ENCODE measurements at regions not wholly inside any gene's neighbourhood (a gene's known extent, or its start where the extent isn't known, plus 50 kb on each side); places are given as distances from the start of the nearest gene placed in this dataset.
"Not testable (repeated sequence)": the region's sequence is repeated elsewhere in the genome, so short reads cannot be mapped to it uniquely, and the experiment has no call there.

GRCh38 chr12:90569685-90570084 is 385.3 kb downstream of the CCER1 start:
- H3K9ac ChIP-seq (ENCODE audit: low read length) = no peak overlapping the region

DNA sequence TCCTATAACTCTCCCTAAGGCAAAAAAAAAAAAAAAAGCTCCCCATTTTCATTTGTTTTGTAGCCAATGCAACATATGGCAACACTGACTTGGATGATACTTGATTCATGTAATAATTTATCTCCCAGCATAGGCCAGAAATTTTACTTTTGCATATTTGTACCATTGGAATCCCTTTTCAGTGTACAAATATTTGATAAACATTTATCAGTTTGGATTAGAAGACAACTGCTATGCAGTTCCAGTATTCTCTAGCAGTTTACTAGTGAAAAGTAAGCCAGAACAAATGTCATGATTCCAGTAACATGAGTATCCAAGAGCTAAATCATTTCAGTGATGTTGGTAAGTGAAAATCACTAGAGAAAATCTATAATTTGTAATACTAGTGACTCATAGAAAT is 392.3 kb downstream of the CCER1 start:
- no peak overlapping the region for H3K9ac ChIP-seq (ENCODE audit: low read length)
- H3K36me3 ChIP-seq (ENCODE audit: control insufficient read depth, insufficient read depth, low read length) = no peaks in the 10 kb centered on the region
- no peaks in the 10 kb centered on the region for H3K4me1 ChIP-seq (ENCODE audit: control insufficient read depth, insufficient read depth, low read length)
- no peak overlapping the region for H3K4me3 ChIP-seq (ENCODE audit: low read length)
- H3K27ac ChIP-seq (ENCODE audit: low read depth, low read length) = no peak overlapping the region
- no peaks in the 10 kb centered on the region for H3K27me3 ChIP-seq (ENCODE audit: control insufficient read depth, insufficient read depth, low read length)

More at GRCh38 chr12:90569685-90570084, 385.3 kb downstream of the CCER1 start:
- no peak overlapping the region for H3K4me3 ChIP-seq (ENCODE audit: low read length)
- no peaks in the 10 kb centered on the region for H3K36me3 ChIP-seq (ENCODE audit: control insufficient read depth, insufficient read depth, low read length)
- H3K27me3 ChIP-seq (ENCODE audit: control insufficient read depth, insufficient read depth, low read length) = no peaks in the 10 kb centered on the region
- H3K27ac ChIP-seq (ENCODE audit: low read depth, low read length) = no peak overlapping the region
- H3K4me1 ChIP-seq (ENCODE audit: control insufficient read depth, insufficient read depth, low read length) = no peaks in the 10 kb centered on the region

GRCh38 chr12:90548595-90548994 is 406.4 kb downstream of the CCER1 start:
- no peak overlapping the region for H3K9ac ChIP-seq (ENCODE audit: low read length)
- H3K27me3 ChIP-seq (ENCODE audit: control insufficient read depth, insufficient read depth, low read length) = no peaks in the 10 kb centered on the region
- no peak overlapping the region for H3K27ac ChIP-seq (ENCODE audit: low read depth, low read length)
- H3K36me3 ChIP-seq (ENCODE audit: control insufficient read depth, insufficient read depth, low read length) = no peaks in the 10 kb centered on the region
- no peak overlapping the region for H3K4me3 ChIP-seq (ENCODE audit: low read length)
- no peaks in the 10 kb centered on the region for H3K4me1 ChIP-seq (ENCODE audit: control insufficient read depth, insufficient read depth, low read length)

- no peak overlapping the region for H3K4me3 ChIP-seq (ENCODE audit: low read length)
- no peaks in the 10 kb centered on the region for H3K4me1 ChIP-seq (ENCODE audit: control insufficient read depth, insufficient read depth, low read length)
- no peaks in the 10 kb centered on the region for H3K36me3 ChIP-seq (ENCODE audit: control insufficient read depth, insufficient read depth, low read length)
- no peaks in the 10 kb centered on the region for H3K27me3 ChIP-seq (ENCODE audit: control insufficient read depth, insufficient read depth, low read length)
- no peak overlapping the region for H3K9ac ChIP-seq (ENCODE audit: low read length)
- H3K27ac ChIP-seq (ENCODE audit: low read depth, low read length) = no peak overlapping the region
These were observed 408.5 kb downstream of the CCER1 start for GRCh38 chr12:90546511-90546910.

GRCh38 chr12:90543841-90544240 is 411.1 kb downstream of the CCER1 start:
- Histone ChIP-seq H3K36me3 (ENCODE audit: control insufficient read depth, insufficient read depth, low read length) (no peaks in the 10 kb centered on the region), H3K9ac (ENCODE audit: low read length) (no peak overlapping the region), H3K27me3 (ENCODE audit: control insufficient read depth, insufficient read depth, low read length) (no peaks in the 10 kb centered on the region), H3K4me1 (ENCODE audit: control insufficient read depth, insufficient read depth, low read length) (no peaks in the 10 kb centered on the region), H3K4me3 (ENCODE audit: low read length) (no peak overlapping the region), H3K27ac (ENCODE audit: low read depth, low read length) (no peak overlapping the region)

- Histone ChIP-seq H3K9ac (ENCODE audit: low read length) (no peak overlapping the region), H3K36me3 (ENCODE audit: control insufficient read depth, insufficient read depth, low read length) (no peaks in the 10 kb centered on the region), H3K4me1 (ENCODE audit: control insufficient read depth, insufficient read depth, low read length) (no peaks in the 10 kb centered on the region), H3K27ac (ENCODE audit: low read depth, low read length) (no peak overlapping the region), H3K4me3 (ENCODE audit: low read length) (no peak overlapping the region), H3K27me3 (ENCODE audit: control insufficient read depth, insufficient read depth, low read length) (no peaks in the 10 kb centered on the region)
These were observed 411.6 kb downstream of the CCER1 start for GRCh38 chr12:90543374-90543773.

DNA sequence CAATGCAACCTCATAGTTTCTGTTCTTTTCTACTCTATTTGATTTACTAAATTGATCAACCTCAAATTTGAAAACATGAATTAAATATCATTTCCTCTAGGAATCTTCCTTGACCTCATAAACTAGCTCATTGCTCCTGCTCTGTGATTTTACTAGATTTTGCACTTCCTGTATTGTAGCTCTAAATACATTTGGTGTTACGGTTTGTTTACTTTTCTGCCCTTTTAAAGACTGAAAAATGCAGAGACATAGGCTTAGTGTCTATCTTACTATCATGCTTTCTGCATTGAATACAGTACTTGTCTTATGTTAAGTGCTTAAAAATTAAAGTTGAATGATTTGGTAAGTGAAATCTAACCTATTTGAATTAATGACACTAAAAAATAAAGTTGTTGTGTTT is 412.1 kb downstream of the CCER1 start:
- H3K27me3 ChIP-seq (ENCODE audit: control insufficient read depth, insufficient read depth, low read length); H3K4me1 ChIP-seq (ENCODE audit: control insufficient read depth, insufficient read depth, low read length); H3K36me3 ChIP-seq (ENCODE audit: control insufficient read depth, insufficient read depth, low read length); H3K4me3 ChIP-seq (ENCODE audit: low read length); H3K9ac ChIP-seq (ENCODE audit: low read length); H3K27ac ChIP-seq (ENCODE audit: low read depth, low read length): not testable (repeated sequence)

GRCh38 chr12:90533828-90534227 is 421.1 kb downstream of the CCER1 start:
- H3K9ac ChIP-seq (ENCODE audit: low read length); H3K27ac ChIP-seq (ENCODE audit: low read depth, low read length); H3K4me3 ChIP-seq (ENCODE audit: low read length); H3K4me1 ChIP-seq (ENCODE audit: control insufficient read depth, insufficient read depth, low read length); H3K36me3 ChIP-seq (ENCODE audit: control insufficient read depth, insufficient read depth, low read length); H3K27me3 ChIP-seq (ENCODE audit: control insufficient read depth, insufficient read depth, low read length): not testable (repeated sequence)

- H3K36me3 ChIP-seq (ENCODE audit: control insufficient read depth, insufficient read depth, low read length) = no peaks in the 10 kb centered on the region
- no peak overlapping the region for H3K4me3 ChIP-seq (ENCODE audit: low read length)
- no peak overlapping the region for H3K9ac ChIP-seq (ENCODE audit: low read length)
- H3K27me3 ChIP-seq (ENCODE audit: control insufficient read depth, insufficient read depth, low read length) = no peaks in the 10 kb centered on the region
- H3K4me1 ChIP-seq (ENCODE audit: control insufficient read depth, insufficient read depth, low read length) = peaks cover 3% of the 10 kb centered on the region
- no peak overlapping the region for H3K27ac ChIP-seq (ENCODE audit: low read depth, low read length)
These were observed 434.8 kb downstream of the CCER1 start for GRCh38 chr12:90520002-90520734.

GRCh38 chr12:90519285-90519684 is 435.7 kb downstream of the CCER1 start:
- peaks cover 6% of the 10 kb centered on the region for H3K4me1 ChIP-seq (ENCODE audit: control insufficient read depth, insufficient read depth, low read length)
- H3K4me3 ChIP-seq (ENCODE audit: low read length) = no peak overlapping the region
- no peaks in the 10 kb centered on the region for H3K27me3 ChIP-seq (ENCODE audit: control insufficient read depth, insufficient read depth, low read length)
- no peak overlapping the region for H3K9ac ChIP-seq (ENCODE audit: low read length)
- no peaks in the 10 kb centered on the region for H3K36me3 ChIP-seq (ENCODE audit: control insufficient read depth, insufficient read depth, low read length)
- no peak overlapping the region for H3K27ac ChIP-seq (ENCODE audit: low read depth, low read length)

DNA sequence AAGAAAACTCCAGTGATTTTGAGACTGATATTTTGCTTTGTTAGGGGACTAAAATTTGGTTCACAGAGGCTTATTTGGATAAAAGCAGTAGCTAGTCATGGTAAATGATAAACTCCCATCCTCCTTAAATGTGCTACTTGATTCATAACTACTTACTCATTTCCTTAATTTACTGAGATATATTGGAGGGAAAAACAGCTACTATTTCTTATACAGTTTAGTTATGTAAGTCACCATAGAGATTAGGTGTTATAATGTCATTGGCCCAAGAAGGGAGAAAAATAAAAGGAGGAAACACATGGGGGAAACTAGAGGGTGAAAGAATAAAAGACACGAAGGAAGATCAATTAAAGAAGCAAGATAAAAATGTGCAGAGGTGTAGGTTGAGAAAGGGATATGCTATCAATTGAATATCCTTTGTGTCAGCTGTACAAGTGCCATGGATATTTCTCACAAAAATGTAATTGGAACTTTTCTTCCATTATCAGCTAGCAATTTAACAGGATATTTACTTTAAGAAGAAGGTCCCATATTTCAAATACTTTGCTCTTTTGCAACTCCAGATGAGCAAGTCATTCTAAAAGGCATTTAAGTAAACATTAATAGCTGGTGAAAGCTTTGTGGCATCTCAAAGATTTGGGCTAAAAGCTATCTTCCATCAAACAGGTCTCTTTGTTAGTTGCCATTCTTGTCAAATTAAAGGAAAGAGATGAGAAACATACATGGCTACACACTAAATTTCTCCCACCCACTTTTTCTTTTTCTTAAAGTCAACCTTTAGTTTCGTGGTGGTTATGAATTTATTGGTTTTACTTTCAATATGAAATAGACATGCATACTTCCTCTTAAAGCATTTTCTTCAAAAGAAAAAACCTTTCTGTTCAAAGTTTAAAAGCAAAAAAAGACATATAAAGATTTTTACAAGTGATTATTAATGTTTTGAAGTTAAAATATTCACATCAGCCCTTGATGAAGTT is 439.5 kb downstream of the CCER1 start:
- Histone ChIP-seq H3K36me3 (ENCODE audit: control insufficient read depth, insufficient read depth, low read length) (no peaks in the 10 kb centered on the region), H3K4me3 (ENCODE audit: low read length) (no peak overlapping the region), H3K9ac (ENCODE audit: low read length) (no peak overlapping the region), H3K27ac (ENCODE audit: low read depth, low read length) (no peak overlapping the region), H3K27me3 (ENCODE audit: control insufficient read depth, insufficient read depth, low read length) (no peaks in the 10 kb centered on the region), H3K4me1 (ENCODE audit: control insufficient read depth, insufficient read depth, low read length) (peaks cover 6% of the 10 kb centered on the region)

DNA sequence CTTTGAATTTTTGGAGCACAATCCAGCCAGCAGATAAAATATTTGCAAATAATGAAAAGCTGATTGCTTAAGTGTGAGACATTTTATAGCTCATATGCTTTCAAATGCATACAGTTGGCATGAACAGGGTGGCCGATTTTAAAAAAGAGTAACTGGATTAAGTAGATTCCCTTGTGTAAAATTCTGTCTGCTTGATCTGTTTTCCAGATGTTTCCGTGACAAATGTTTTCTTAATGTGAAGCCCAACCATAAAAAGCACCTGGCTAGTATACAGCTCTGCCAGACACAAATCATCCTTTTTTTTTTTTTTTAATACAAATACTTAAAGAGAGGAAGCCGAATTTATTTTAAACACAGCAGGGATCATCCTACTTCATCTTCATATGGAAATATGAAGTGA is 440.7 kb downstream of the CCER1 start:
- Histone ChIP-seq H3K4me1 (ENCODE audit: control insufficient read depth, insufficient read depth, low read length) (peaks cover 6% of the 10 kb centered on the region), H3K27me3 (ENCODE audit: control insufficient read depth, insufficient read depth, low read length) (no peaks in the 10 kb centered on the region), H3K4me3 (ENCODE audit: low read length) (no peak overlapping the region), H3K9ac (ENCODE audit: low read length) (no peak overlapping the region), H3K36me3 (ENCODE audit: control insufficient read depth, insufficient read depth, low read length) (no peaks in the 10 kb centered on the region), H3K27ac (ENCODE audit: low read depth, low read length) (no peak overlapping the region)
